A673 (cell line): ENCODE measurements at regions not wholly inside any gene's neighbourhood (a gene's known extent, or its start where the extent isn't known, plus 50 kb on each side); places are given as distances from the start of the nearest gene placed in this dataset.

Source experiments
- CTCF ChIP-seq: fragments of 300-800, 200-600 bp; sonication (generic); conservative IDR thresholded peaks from 2 replicates; pipeline ENCODE4 v1.5.1; 2017; ENCODE audit warnings: low read depth, mild to moderate bottlenecking, antibody characterized with exemption, low read length, moderate library complexity, mixed read lengths
- EZH2 ChIP-seq: fragments of 200-600 bp; sonication (generic); IDR thresholded peaks from 2 replicates; pipeline ENCODE4 v1.6.1; 2017; ENCODE audit warnings: borderline replicate concordance, low read depth, mild to moderate bottlenecking, mixed read lengths, antibody characterized with exemption, low read length; ENCODE audit not compliant: poor library complexity, severe bottlenecking

DNA sequence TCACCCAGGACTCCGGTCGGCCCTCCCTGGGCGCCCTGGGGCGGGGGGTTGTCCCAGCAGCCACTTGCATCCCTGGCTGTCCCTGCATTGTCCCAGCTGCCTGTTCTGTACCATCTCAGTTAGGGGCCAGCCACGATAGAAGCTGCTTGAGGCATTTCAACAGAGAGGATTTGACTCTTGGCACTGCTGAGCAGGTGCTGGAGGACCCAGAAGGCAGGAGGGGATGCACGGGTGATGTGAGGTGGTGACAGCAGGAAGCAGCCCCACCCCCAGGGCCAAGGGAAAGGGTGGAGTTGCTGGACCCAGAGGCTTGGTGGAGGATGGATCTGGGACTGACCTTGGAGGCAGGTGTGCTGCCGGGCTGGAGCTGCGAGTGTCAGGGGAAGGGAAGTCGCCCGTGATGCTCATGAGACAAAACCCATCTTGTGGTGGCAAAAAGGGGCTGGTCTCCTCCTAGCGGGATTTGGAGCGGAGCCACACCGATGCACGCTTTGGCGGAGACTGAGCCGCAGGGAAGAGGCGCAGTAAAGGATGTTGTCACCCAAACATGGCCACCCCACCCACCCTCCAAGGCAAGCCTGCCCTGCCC, 188.0 kb upstream of the GSE1 start:
- no peak for TF ChIP-seq EZH2
- TF ChIP-seq CTCF: no peak
